Naive thymus-derived CD8-positive, alpha-beta T cell (primary cell): ENCODE measurements at regions not wholly inside any gene's neighbourhood (a gene's known extent, or its start where the extent isn't known, plus 50 kb on each side); places are given as distances from the start of the nearest gene placed in this dataset.

ENCODE experiments used
- ATAC-seq, 2 donors: fragments of 150-1000 bp; cut with Tn5 transposase in 1 of 2; sonication (Bioruptor Pico), chemical (Tn5 transposase) in 1 of 2; 1 replicate in 1 of 2; 2 replicates in 1 of 2; pipeline ENCODE4 v1.10.0; 2021; ENCODE audit warnings: mild to moderate bottlenecking in 2 of 2, moderate library complexity in 2 of 2
- POLR2A ChIA-PET: fragments of 350-600 bp; sonication (Branson Sonifier 250); formaldehyde crosslinking; loops from one replicate; lab custom pipeline; 2021; ENCODE audit warnings: antibody characterized with exemption; lab: Charles Lee
- DNase-seq, 10 donors: peaks; one replicate each; pipeline versions ENCODE4 v3.0.0 to v3.0.0-alpha.2; 2020 to 2022
- H3K27ac Mint-ChIP-seq, 10 donors: one replicate each; pipeline ENCODE4 v1.8.0; 2020 to 2022; ENCODE audit warnings: mild to moderate bottlenecking in 10 of 10, mixed read lengths in 10 of 10, moderate library complexity in 4 of 10, inconsistent platforms in 1 of 10
- H3K27me3 Mint-ChIP-seq, 5 donors: one replicate each; pipeline ENCODE4 v1.8.0; 2021 to 2022; ENCODE audit warnings: mixed read lengths in 5 of 5
- H3K36me3 Mint-ChIP-seq, 3 donors: one replicate each; pipeline ENCODE4 v1.8.0; 2020 to 2022; ENCODE audit warnings: mixed read lengths in 3 of 3, mild to moderate bottlenecking in 2 of 3, inconsistent platforms in 1 of 3
- H3K4me1 Mint-ChIP-seq, 4 donors: one replicate each; pipeline ENCODE4 v1.8.0; 2021 to 2022; ENCODE audit warnings: mixed read lengths in 4 of 4
- H3K4me3 Mint-ChIP-seq, 10 donors: one replicate each; pipeline ENCODE4 v1.8.0; 2020 to 2022; ENCODE audit warnings: mild to moderate bottlenecking in 10 of 10, mixed read lengths in 10 of 10, moderate library complexity in 6 of 10, inconsistent platforms in 1 of 10
- H3K9me3 Mint-ChIP-seq, 9 donors: one replicate each; pipeline ENCODE4 v1.8.0; 2020 to 2022; ENCODE audit warnings: mixed read lengths in 9 of 9, mild to moderate bottlenecking in 3 of 9, inconsistent platforms in 1 of 9, moderate library complexity in 1 of 9

- POLR2A ChIA-PET, result interaction anchor here (0.7 kb wide), 1 partner anchor 326 kb away, joined by 3 read pairs; no protein-coding TSS in a partner anchor
- DNase-seq, result no peak
- no peak overlapping the region for H3K27ac Mint-ChIP-seq
- H3K9me3 Mint-ChIP-seq, result no peaks in the 10 kb centered on the region
- peaks cover 3 to 37% (median 25%) of the 10 kb centered on the region in 5 donors for H3K27me3 Mint-ChIP-seq
- no peak for ATAC-seq
- H3K4me3 Mint-ChIP-seq, result no peak overlapping the region
- peaks cover 0 to 2% (median 0%) of the 10 kb centered on the region in 4 donors for H3K4me1 Mint-ChIP-seq
- no peaks in the 10 kb centered on the region for H3K36me3 Mint-ChIP-seq
These were observed 225.0 kb downstream of the TTC32 start for GRCh38 chr2:19676770-19677169.

- Mint-ChIP-seq H3K27ac (no peak overlapping the region), H3K4me1 (peaks cover 0 to 2% (median 0%) of the 10 kb centered on the region in 4 donors), H3K9me3 (no peaks in the 10 kb centered on the region), H3K4me3 (no peak overlapping the region), H3K27me3 (peaks cover 3 to 45% (median 27%) of the 10 kb centered on the region in 5 donors), H3K36me3 (no peaks in the 10 kb centered on the region)
- no peak for ATAC-seq
- no peak for DNase-seq
- POLR2A ChIA-PET, result no interaction called here
These were observed 225.8 kb downstream of the TTC32 start for GRCh38 chr2:19675856-19676460.

- H3K36me3 Mint-ChIP-seq, result no peaks in the 10 kb centered on the region
- POLR2A ChIA-PET, result no interaction called here
- ATAC-seq (no peak), DNase-seq (no peak)
- H3K9me3 Mint-ChIP-seq, result no peaks in the 10 kb centered on the region
- H3K4me1 Mint-ChIP-seq, result peaks cover 0 to 2% (median 0%) of the 10 kb centered on the region in 4 donors
- H3K4me3 Mint-ChIP-seq, result no peak overlapping the region
- H3K27me3 Mint-ChIP-seq, result peaks cover 4 to 54% (median 29%) of the 10 kb centered on the region in 5 donors
- no peak overlapping the region for H3K27ac Mint-ChIP-seq
These were observed 226.7 kb downstream of the TTC32 start for GRCh38 chr2:19675003-19675629.

- POLR2A ChIA-PET, result no interaction called here
- Mint-ChIP-seq H3K9me3 (no peaks in the 10 kb centered on the region), H3K36me3 (no peaks in the 10 kb centered on the region), H3K4me1 (peaks cover 0 to 2% (median 0%) of the 10 kb centered on the region in 4 donors), H3K27me3 (peaks cover 4 to 58% (median 29%) of the 10 kb centered on the region in 5 donors), H3K4me3 (no peak overlapping the region), H3K27ac (no peak overlapping the region)
- DNase-seq (no peak), ATAC-seq (no peak)
These were observed 227.5 kb downstream of the TTC32 start for GRCh38 chr2:19674051-19675002.

DNA sequence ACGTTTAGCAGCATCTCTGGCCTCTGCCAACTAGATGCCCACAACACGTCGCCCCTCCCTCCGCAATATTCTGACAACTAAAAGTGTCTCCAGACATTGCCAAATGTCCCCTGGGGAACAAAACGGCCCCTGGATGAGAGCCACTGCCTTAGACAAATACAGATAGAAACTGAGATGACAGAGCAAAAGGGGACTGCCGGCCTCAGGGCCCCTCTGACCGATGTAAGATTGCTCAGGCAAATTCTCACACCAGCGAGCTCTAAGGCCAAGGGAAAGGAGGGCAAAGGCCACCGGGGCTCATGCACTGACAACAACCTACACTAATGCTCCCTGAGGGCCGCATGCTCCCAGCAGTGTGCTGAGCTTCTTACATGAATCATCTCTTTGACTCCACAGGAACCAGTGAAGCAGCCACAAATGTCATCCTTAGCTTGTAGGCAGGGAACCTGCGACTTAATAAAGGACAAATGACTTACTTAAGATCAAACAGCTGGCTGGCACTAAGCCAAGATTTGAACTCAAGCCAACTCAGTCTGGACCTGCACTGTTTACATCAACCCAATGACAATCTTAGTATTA, 228.5 kb downstream of the TTC32 start:
- Mint-ChIP-seq H3K36me3 (no peaks in the 10 kb centered on the region), H3K4me3 (no peak overlapping the region), H3K27me3 (peaks cover 4 to 67% (median 29%) of the 10 kb centered on the region in 5 donors), H3K4me1 (peaks cover 0 to 2% (median 0%) of the 10 kb centered on the region in 4 donors), H3K27ac (no peak overlapping the region), H3K9me3 (no peaks in the 10 kb centered on the region)
- DNase-seq (no peak), ATAC-seq (no peak)
- POLR2A ChIA-PET, result no interaction called here

DNA sequence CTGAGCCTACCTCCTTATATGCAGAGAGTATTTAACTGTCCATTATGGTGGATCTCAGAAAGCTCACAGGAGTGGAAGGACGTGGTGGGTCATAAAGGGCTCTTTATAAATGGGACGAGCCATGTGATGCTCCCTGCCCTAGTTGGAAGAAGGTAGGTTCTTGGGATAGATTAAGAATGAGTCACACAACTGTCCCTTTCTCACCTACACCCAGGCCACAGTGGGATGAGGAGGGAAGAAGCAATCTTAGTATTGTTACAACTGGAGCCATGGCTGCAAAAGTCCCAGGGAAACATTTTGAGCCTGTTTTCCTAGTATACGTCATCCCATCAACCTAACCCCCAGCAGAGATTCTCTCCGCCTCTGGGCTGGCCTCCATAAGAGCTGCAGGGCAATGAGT, 229.9 kb downstream of the TTC32 start:
- H3K36me3 Mint-ChIP-seq, result no peaks in the 10 kb centered on the region
- no peaks in the 10 kb centered on the region for H3K9me3 Mint-ChIP-seq
- DNase-seq (no peak), ATAC-seq (no peak)
- peaks cover 0 to 2% (median 0%) of the 10 kb centered on the region in 4 donors for H3K4me1 Mint-ChIP-seq
- H3K4me3 Mint-ChIP-seq, result no peak overlapping the region
- POLR2A ChIA-PET, result no interaction called here
- peaks cover 4 to 59% (median 22%) of the 10 kb centered on the region in 5 donors for H3K27me3 Mint-ChIP-seq
- H3K27ac Mint-ChIP-seq, result no peak overlapping the region

DNA sequence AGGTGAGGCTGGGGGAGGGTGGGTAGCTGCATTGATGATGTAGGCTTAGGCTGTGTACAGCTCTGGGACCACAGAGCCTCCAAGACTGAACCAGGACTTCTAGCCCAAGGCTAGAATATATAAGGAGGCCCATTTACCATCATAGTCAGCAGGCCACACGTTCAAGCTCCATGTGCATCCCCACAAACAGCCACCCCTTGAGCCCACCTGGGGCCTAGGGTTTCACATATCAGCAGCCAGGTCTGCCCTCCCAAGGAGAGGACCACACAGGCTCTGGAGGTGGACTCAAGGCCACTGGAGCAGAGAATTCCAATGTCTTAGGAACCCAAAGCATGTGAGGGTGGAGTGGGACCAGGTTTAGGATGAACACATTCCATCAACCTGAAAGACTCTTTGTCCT, 230.5 kb downstream of the TTC32 start:
- ATAC-seq, result no peak

GRCh38 chr2:19670303-19670702, 231.5 kb downstream of the TTC32 start:
- peaks cover 4 to 58% (median 17%) of the 10 kb centered on the region in 5 donors for H3K27me3 Mint-ChIP-seq
- no peak overlapping the region for H3K4me3 Mint-ChIP-seq
- POLR2A ChIA-PET, result no interaction called here
- H3K4me1 Mint-ChIP-seq, result peaks cover 0 to 2% (median 0%) of the 10 kb centered on the region in 4 donors
- DNase-seq (no peak), ATAC-seq (no peak)
- H3K27ac Mint-ChIP-seq, result no peak overlapping the region
- H3K36me3 Mint-ChIP-seq, result no peaks in the 10 kb centered on the region
- H3K9me3 Mint-ChIP-seq, result no peaks in the 10 kb centered on the region

More for the DNA sequence above, 230.5 kb downstream of the TTC32 start:
- POLR2A ChIA-PET, result no interaction called here
- Mint-ChIP-seq H3K27ac (no peak overlapping the region), H3K4me3 (no peak overlapping the region), H3K27me3 (peaks cover 4 to 58% (median 22%) of the 10 kb centered on the region in 5 donors), H3K36me3 (no peaks in the 10 kb centered on the region), H3K4me1 (peaks cover 0 to 2% (median 0%) of the 10 kb centered on the region in 4 donors), H3K9me3 (no peaks in the 10 kb centered on the region)
- DNase-seq, result no peak

DNA sequence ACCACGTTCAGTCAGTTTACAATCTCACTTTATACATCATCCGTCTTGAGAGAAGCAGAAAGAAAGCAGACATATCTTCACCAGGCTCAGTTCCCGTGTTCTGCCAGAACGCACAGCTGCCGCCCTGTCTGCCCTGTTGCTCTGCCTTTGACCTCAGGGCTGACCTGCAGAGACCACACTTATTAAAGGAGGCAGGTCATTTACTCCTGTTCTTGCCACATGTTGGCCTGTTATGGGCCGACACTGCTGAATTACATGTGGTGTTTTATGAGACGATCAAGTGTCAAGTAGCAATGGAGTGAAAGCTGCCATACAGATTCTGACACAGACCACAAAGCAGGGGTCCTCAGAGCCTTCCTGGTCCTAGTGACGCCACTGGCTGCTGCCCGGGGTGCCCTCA, 232.2 kb downstream of the TTC32 start:
- H3K36me3 Mint-ChIP-seq, result no peaks in the 10 kb centered on the region
- no peak overlapping the region for H3K27ac Mint-ChIP-seq
- no peak for DNase-seq
- no peaks in the 10 kb centered on the region for H3K4me1 Mint-ChIP-seq
- no peaks in the 10 kb centered on the region for H3K9me3 Mint-ChIP-seq
- H3K4me3 Mint-ChIP-seq, result no peak overlapping the region
- POLR2A ChIA-PET, result no interaction called here
- peaks cover 4 to 56% (median 13%) of the 10 kb centered on the region in 5 donors for H3K27me3 Mint-ChIP-seq
- ATAC-seq, result no peak

- POLR2A ChIA-PET, result no interaction called here
- Mint-ChIP-seq H3K36me3 (no peaks in the 10 kb centered on the region), H3K27me3 (peaks cover 2 to 56% (median 9%) of the 10 kb centered on the region in 5 donors), H3K27ac (no peak overlapping the region), H3K4me1 (no peaks in the 10 kb centered on the region), H3K4me3 (no peak overlapping the region), H3K9me3 (no peaks in the 10 kb centered on the region)
- DNase-seq, result no peak
- ATAC-seq, result no peak
These were observed 232.7 kb downstream of the TTC32 start for GRCh38 chr2:19669126-19669525.

- Mint-ChIP-seq H3K9me3 (no peaks in the 10 kb centered on the region), H3K36me3 (no peaks in the 10 kb centered on the region), H3K27me3 (peaks cover 0 to 48% (median 6%) of the 10 kb centered on the region in 5 donors), H3K4me1 (no peaks in the 10 kb centered on the region), H3K27ac (no peak overlapping the region), H3K4me3 (no peak overlapping the region)
- ATAC-seq, result no peak
- DNase-seq, result no peak
- POLR2A ChIA-PET, result no interaction called here
These were observed 234.2 kb downstream of the TTC32 start for GRCh38 chr2:19667536-19667949.

GRCh38 chr2:19667085-19667484, 234.7 kb downstream of the TTC32 start:
- no peaks in the 10 kb centered on the region for H3K9me3 Mint-ChIP-seq
- no peak for ATAC-seq
- no peak overlapping the region for H3K4me3 Mint-ChIP-seq
- POLR2A ChIA-PET, result no interaction called here
- H3K27me3 Mint-ChIP-seq, result peaks cover 0 to 43% (median 6%) of the 10 kb centered on the region in 5 donors
- no peaks in the 10 kb centered on the region for H3K36me3 Mint-ChIP-seq
- no peak overlapping the region for H3K27ac Mint-ChIP-seq
- no peak for DNase-seq
- no peaks in the 10 kb centered on the region for H3K4me1 Mint-ChIP-seq
